Neural cell (in vitro differentiated cells): ENCODE measurements at regions not wholly inside any gene's neighbourhood (a gene's known extent, or its start where the extent isn't known, plus 50 kb on each side); places are given as distances from the start of the nearest gene placed in this dataset.

Source experiments
- H2AFZ ChIP-seq: fragments of 200-600, 300-800 bp; sonication (generic), shearing (Covaris generic); 2 replicates; pipeline ENCODE4 v1.6.0; 2014; ENCODE audit warnings: low read depth, mild to moderate bottlenecking, antibody characterized with exemption, low read length, moderate library complexity
- H3F3A ChIP-seq: fragments of 200-600 bp; shearing (Covaris generic); 2 replicates; pipeline ENCODE4 v1.6.1; 2016; ENCODE audit warnings: mild to moderate bottlenecking, moderate library complexity, mixed read lengths, antibody characterized with exemption, low read length; ENCODE audit not compliant: insufficient read depth, poor library complexity, severe bottlenecking
- H3K27ac ChIP-seq: fragments of 200-600, 300-800 bp; sonication (generic), shearing (Covaris generic); 2 replicates; pipeline ENCODE4 v1.5.1; 2014; ENCODE audit warnings: mild to moderate bottlenecking, low read length, moderate library complexity
- H3K27me3 ChIP-seq: fragments of 300-800, 200-600 bp; sonication (generic), shearing (Covaris generic); 2 replicates; pipeline ENCODE4 v1.6.0; 2014; ENCODE audit warnings: mild to moderate bottlenecking, low read depth, low read length, moderate library complexity; ENCODE audit not compliant: insufficient read depth
- H3K36me3 ChIP-seq: fragments of 300-800, 200-600 bp; sonication (generic), shearing (Covaris generic); 2 replicates; pipeline ENCODE4 v1.5.1; 2014; ENCODE audit warnings: mild to moderate bottlenecking, antibody characterized with exemption, low read length, moderate library complexity; ENCODE audit not compliant: insufficient read depth
- H3K4me2 ChIP-seq: fragments of 300-800, 200-600 bp; sonication (generic), shearing (Covaris generic); 2 replicates; pipeline ENCODE4 v1.6.0; 2014; ENCODE audit warnings: mild to moderate bottlenecking, low read length
- H3K4me3 ChIP-seq: fragments of 300-800, 200-600 bp; sonication (generic), shearing (Covaris generic); 2 replicates; pipeline ENCODE4 v1.5.1; 2014; ENCODE audit warnings: mild to moderate bottlenecking, low read length, moderate library complexity
- H3K79me2 ChIP-seq: fragments of 200-600 bp; shearing (Covaris generic); replicated peaks from 2 replicates; pipeline ENCODE4 v1.6.0; 2014; ENCODE audit warnings: mild to moderate bottlenecking, low read length, moderate library complexity; ENCODE audit not compliant: insufficient read depth
- H3K9ac ChIP-seq: fragments of 300-800, 200-600 bp; sonication (generic), shearing (Covaris generic); 2 replicates; pipeline ENCODE4 v1.6.1; 2016; ENCODE audit warnings: mild to moderate bottlenecking, low read length, mixed read lengths
- H3K9me2 ChIP-seq: fragments of 200-600 bp; shearing (Covaris generic); 2 replicates; pipeline ENCODE4 v1.6.1; 2016; ENCODE audit warnings: mild to moderate bottlenecking, low read length, mixed read lengths; ENCODE audit not compliant: insufficient read depth
- H3K9me3 ChIP-seq: fragments of 200-600, 300-800 bp; sonication (generic), shearing (Covaris generic); 2 replicates; pipeline ENCODE4 v1.6.1; 2016; ENCODE audit warnings: mild to moderate bottlenecking, mixed run types, low read length, moderate library complexity, mixed read lengths
- H4K20me1 ChIP-seq: fragments of 200-600 bp; shearing (Covaris generic); 2 replicates; pipeline ENCODE4 v1.6.1; 2016; ENCODE audit warnings: mild to moderate bottlenecking, mixed run types; ENCODE audit not compliant: insufficient read depth
- CTCF ChIP-seq: fragments of 450-650 bp; IDR thresholded peaks from 2 replicates; pipeline ENCODE4 v1.5.1; 2014; ENCODE audit warnings: antibody characterized with exemption, mild to moderate bottlenecking, moderate library complexity; ENCODE audit not compliant: poor library complexity, severe bottlenecking
- EP300 ChIP-seq: fragments of 450-650 bp; conservative IDR thresholded peaks from 2 replicates; pipeline ENCODE4 v1.6.1; 2014; ENCODE audit warnings: antibody characterized with exemption, mild to moderate bottlenecking, moderate library complexity; ENCODE audit not compliant: poor library complexity, severe bottlenecking
- EZH2 ChIP-seq: fragments of 200-600, 300-800 bp; shearing (Covaris generic), sonication (generic); IDR thresholded peaks from 2 replicates; pipeline ENCODE4 v1.6.1; 2014; ENCODE audit warnings: antibody characterized with exemption, low read length, borderline replicate concordance, mild to moderate bottlenecking; ENCODE audit not compliant: insufficient read depth, poor library complexity, severe bottlenecking
- MXI1 ChIP-seq: fragments of 450-650 bp; conservative IDR thresholded peaks from 2 replicates; pipeline ENCODE4 v1.6.1; 2014; ENCODE audit warnings: antibody characterized with exemption, mild to moderate bottlenecking; ENCODE audit not compliant: poor library complexity, severe bottlenecking
- POLR2AphosphoS5 ChIP-seq: IDR thresholded peaks from 2 replicates; pipeline ENCODE4 v1.6.1; 2012
- RAD21 ChIP-seq: fragments of 450-650 bp; conservative IDR thresholded peaks from 2 replicates; pipeline ENCODE4 v1.6.1; 2014; ENCODE audit warnings: antibody characterized with exemption, mild to moderate bottlenecking, moderate library complexity
- REST ChIP-seq: IDR thresholded peaks from 2 replicates; pipeline ENCODE4 v1.6.1; 2012; ENCODE audit warnings: borderline replicate concordance
- SMC3 ChIP-seq: fragments of 450-650 bp; conservative IDR thresholded peaks from 2 replicates; pipeline ENCODE4 v1.6.1; 2014; ENCODE audit warnings: antibody characterized with exemption, mild to moderate bottlenecking, moderate library complexity; ENCODE audit not compliant: poor library complexity
- TAF1 ChIP-seq: IDR thresholded peaks from 2 replicates; pipeline ENCODE4 v1.6.1; 2012; ENCODE audit warnings: low read depth

DNA sequence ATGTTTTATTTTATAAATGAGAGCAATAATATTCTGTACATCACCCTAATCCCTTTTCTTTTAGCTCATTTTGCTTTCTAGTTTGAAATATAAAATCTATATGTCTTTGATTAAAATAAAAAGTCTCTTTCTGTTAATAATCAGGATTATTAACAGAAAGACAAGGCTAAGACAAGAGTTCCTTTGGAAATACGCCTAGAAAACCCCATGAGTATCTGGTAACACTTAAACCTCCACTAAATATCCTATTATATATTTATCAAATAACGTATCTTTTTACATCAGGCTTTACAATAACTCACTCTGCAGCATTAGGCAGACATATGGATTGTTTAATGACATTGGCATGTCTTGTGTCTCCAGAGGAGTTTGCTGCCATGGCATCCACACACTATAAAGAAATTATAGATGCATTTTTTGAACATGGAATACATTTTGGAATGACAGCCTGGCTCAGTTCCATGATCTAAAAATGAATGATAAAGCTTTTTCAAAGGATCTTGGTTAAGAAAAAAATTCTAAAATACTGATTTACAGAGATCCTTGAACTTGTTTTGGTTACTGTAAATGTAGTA lies 98.7 kb downstream of the TMEM26 start:
- no peaks in the 10 kb centered on the region for H3K79me2 ChIP-seq
- peak overlapping the region; percentile 47 for H3K27ac ChIP-seq
- H3K9ac ChIP-seq = no peak overlapping the region
- no peaks in the 10 kb centered on the region for H3K27me3 ChIP-seq
- peak overlapping the region; percentile 66 for H3K4me2 ChIP-seq
- no peaks in the 10 kb centered on the region for H3K36me3 ChIP-seq
- H2AFZ ChIP-seq = no peak overlapping the region
- H3K9me2 ChIP-seq = no peaks in the 10 kb centered on the region
- TF ChIP-seq TAF1 (no peak), RAD21 (no peak), EP300 (no peak), REST (no peak), POLR2AphosphoS5 (peak; percentile 51), CTCF (no peak), EZH2 (no peak), MXI1 (no peak)
- no peaks in the 10 kb centered on the region for H4K20me1 ChIP-seq
- no peaks in the 10 kb centered on the region for H3K9me3 ChIP-seq
- peak overlapping the region; percentile 43 for H3K4me3 ChIP-seq
- H3F3A ChIP-seq = no peaks in the 10 kb centered on the region

GRCh38 chr10:61350794-61351193 lies 102.4 kb downstream of the TMEM26 start:
- Histone ChIP-seq H3K27ac (no peak overlapping the region), H3K36me3 (no peaks in the 10 kb centered on the region), H2AFZ (no peak overlapping the region), H3F3A (no peaks in the 10 kb centered on the region), H4K20me1 (no peaks in the 10 kb centered on the region), H3K9me3 (no peaks in the 10 kb centered on the region), H3K4me2 (no peak overlapping the region), H3K79me2 (no peaks in the 10 kb centered on the region), H3K9me2 (no peaks in the 10 kb centered on the region), H3K9ac (no peak overlapping the region), H3K4me3 (no peak overlapping the region), H3K27me3 (no peaks in the 10 kb centered on the region)
- TF ChIP-seq EZH2 = no peak
- no peak for TF ChIP-seq MXI1
- TF ChIP-seq RAD21 = no peak
- TF ChIP-seq REST = no peak
- no peak for TF ChIP-seq EP300
- no peak for TF ChIP-seq CTCF
- TF ChIP-seq TAF1 = no peak
- TF ChIP-seq POLR2AphosphoS5 = no peak
- TF ChIP-seq SMC3 = no peak
